ENCODE measurements at regions not wholly inside any gene's neighbourhood (a gene's known extent, or its start where the extent isn't known, plus 50 kb on each side); places are given as distances from the start of the nearest gene placed in this dataset.
"Not testable (repeated sequence)": the region's sequence is repeated elsewhere in the genome, so short reads cannot be mapped to it uniquely, and the experiment has no call there.

- no peak overlapping the region for H3K27ac ChIP-seq (ENCODE audit: low read depth, low read length)
- peaks cover 6% of the 10 kb centered on the region for H3K4me1 ChIP-seq (ENCODE audit: control insufficient read depth, insufficient read depth, low read length)
- Mint-ChIP-seq H3K27me3 (ENCODE audit: insufficient read depth) (no peaks in the 10 kb centered on the region), H3K4me1 (peaks cover 26% of the 10 kb centered on the region), H3K27ac (no peak overlapping the region), H3K36me3 (ENCODE audit: low read depth) (no peaks in the 10 kb centered on the region), H3K9me3 (peaks cover 12% of the 10 kb centered on the region), H3K4me3 (no peak overlapping the region)
- H3K36me3 ChIP-seq (ENCODE audit: control insufficient read depth, insufficient read depth, low read length), result no peaks in the 10 kb centered on the region
- H3K27me3 ChIP-seq (ENCODE audit: control insufficient read depth, insufficient read depth, low read length, poor library complexity, severe bottlenecking), result no peaks in the 10 kb centered on the region
- 90% methylated on average over 2 of the region's 2 CpGs; no CpG with 5 or more reads in 1 of the 2 experiments for WGBS, 2 experiments (ENCODE audit: insufficient coverage in 1 of 2, insufficient read length in 1 of 2)
- no peak overlapping the region for H3K4me3 ChIP-seq (ENCODE audit: low read length)
- TF ChIP-seq CTCF (conservative IDR thresholded peaks at IDR 0.05), result no peak
- peaks cover 6% of the 10 kb centered on the region for H3K9me3 ChIP-seq (ENCODE audit: control insufficient read depth, low read length)
- H3K9ac ChIP-seq (ENCODE audit: extremely low read depth, low read length, poor library complexity, severe bottlenecking), result no peak overlapping the region
- DNase-seq, result no peak
Observed at GRCh38 chr1:221602830-221603229, 139.1 kb downstream of the DUSP10 start.

- not testable (repeated sequence) for H3K4me1 ChIP-seq (ENCODE audit: control insufficient read depth, insufficient read depth, low read length); H3K36me3 Mint-ChIP-seq (ENCODE audit: low read depth); H3K4me3 Mint-ChIP-seq; H3K36me3 ChIP-seq (ENCODE audit: control insufficient read depth, insufficient read depth, low read length); DNase-seq; H3K4me3 ChIP-seq (ENCODE audit: low read length); H3K27ac ChIP-seq (ENCODE audit: low read depth, low read length); H3K27ac Mint-ChIP-seq; H3K27me3 ChIP-seq (ENCODE audit: control insufficient read depth, insufficient read depth, low read length, poor library complexity, severe bottlenecking); H3K27me3 Mint-ChIP-seq (ENCODE audit: insufficient read depth); H3K9ac ChIP-seq (ENCODE audit: extremely low read depth, low read length, poor library complexity, severe bottlenecking)
- Mint-ChIP-seq H3K9me3 (peaks cover 15% of the 10 kb centered on the region), H3K4me1 (peaks cover 12% of the 10 kb centered on the region)
- peaks cover 11% of the 10 kb centered on the region for H3K9me3 ChIP-seq (ENCODE audit: control insufficient read depth, low read length)
Observed at GRCh38 chr1:221604390-221604789, 137.5 kb downstream of the DUSP10 start.

GRCh38 chr1:221604948-221605347 lies 136.9 kb downstream of the DUSP10 start:
- Mint-ChIP-seq H3K27me3 (ENCODE audit: insufficient read depth) (no peaks in the 10 kb centered on the region), H3K4me1 (peaks cover 12% of the 10 kb centered on the region), H3K27ac (no peak overlapping the region), H3K4me3 (no peak overlapping the region), H3K9me3 (peaks cover 15% of the 10 kb centered on the region), H3K36me3 (ENCODE audit: low read depth) (no peaks in the 10 kb centered on the region)
- peaks cover 6% of the 10 kb centered on the region for H3K4me1 ChIP-seq (ENCODE audit: control insufficient read depth, insufficient read depth, low read length)
- no peaks in the 10 kb centered on the region for H3K36me3 ChIP-seq (ENCODE audit: control insufficient read depth, insufficient read depth, low read length)
- no peak for DNase-seq
- H3K27ac ChIP-seq (ENCODE audit: low read depth, low read length), result no peak overlapping the region
- H3K9ac ChIP-seq (ENCODE audit: extremely low read depth, low read length, poor library complexity, severe bottlenecking), result no peak overlapping the region
- no peak for TF ChIP-seq CTCF (conservative IDR thresholded peaks at IDR 0.05)
- peaks cover 11% of the 10 kb centered on the region for H3K9me3 ChIP-seq (ENCODE audit: control insufficient read depth, low read length)
- H3K4me3 ChIP-seq (ENCODE audit: low read length), result no peak overlapping the region
- no peaks in the 10 kb centered on the region for H3K27me3 ChIP-seq (ENCODE audit: control insufficient read depth, insufficient read depth, low read length, poor library complexity, severe bottlenecking)

- 77% methylated on average over 1 of the region's 1 CpG; no CpG with 5 or more reads in 1 of the 2 experiments for WGBS, 2 experiments (ENCODE audit: insufficient coverage in 1 of 2, insufficient read length in 1 of 2)
- no peak overlapping the region for H3K9ac ChIP-seq (ENCODE audit: extremely low read depth, low read length, poor library complexity, severe bottlenecking)
- H3K9me3 ChIP-seq (ENCODE audit: control insufficient read depth, low read length), result peaks cover 11% of the 10 kb centered on the region
- Mint-ChIP-seq H3K9me3 (peaks cover 15% of the 10 kb centered on the region), H3K27ac (no peak overlapping the region), H3K27me3 (ENCODE audit: insufficient read depth) (no peaks in the 10 kb centered on the region), H3K4me1 (peaks cover 12% of the 10 kb centered on the region), H3K4me3 (no peak overlapping the region), H3K36me3 (ENCODE audit: low read depth) (no peaks in the 10 kb centered on the region)
- no peaks in the 10 kb centered on the region for H3K36me3 ChIP-seq (ENCODE audit: control insufficient read depth, insufficient read depth, low read length)
- no peak overlapping the region for H3K4me3 ChIP-seq (ENCODE audit: low read length)
- no peak for TF ChIP-seq CTCF (conservative IDR thresholded peaks at IDR 0.05)
- DNase-seq, result no peak
- peaks cover 6% of the 10 kb centered on the region for H3K4me1 ChIP-seq (ENCODE audit: control insufficient read depth, insufficient read depth, low read length)
- no peaks in the 10 kb centered on the region for H3K27me3 ChIP-seq (ENCODE audit: control insufficient read depth, insufficient read depth, low read length, poor library complexity, severe bottlenecking)
- H3K27ac ChIP-seq (ENCODE audit: low read depth, low read length), result no peak overlapping the region
Observed at GRCh38 chr1:221605569-221605968, 136.3 kb downstream of the DUSP10 start.
